HCT116 (cell line): ENCODE measurements at regions not wholly inside any gene's neighbourhood (a gene's known extent, or its start where the extent isn't known, plus 50 kb on each side); places are given as distances from the start of the nearest gene placed in this dataset.

Experiments used
- ATAC-seq: fragments of 200-7000 bp; cut with Tn5 transposase; 2 replicates; pipeline ENCODE4 v1.9.1; 2020; ENCODE audit warnings: mild to moderate bottlenecking, moderate library complexity
- BruUV-seq: library from RNA; stranded (reverse); fragments of 400-500 nt; replicated peaks from 2 replicates; lab custom pipeline; 2021; lab: Mats Ljungman, UMichigan
- CTCF ChIA-PET: fragments of 300-600 bp; sonication (Branson Sonifier 250); formaldehyde crosslinking; loops from one replicate; lab custom pipeline; 2021; ENCODE audit warnings: antibody characterized with exemption; lab: Charles Lee
- POLR2A ChIA-PET: fragments of 300-600, 350-600 bp; sonication (Branson Sonifier 250); formaldehyde crosslinking; loops from one replicate; lab custom pipeline; 2021; ENCODE audit warnings: antibody characterized with exemption; lab: Charles Lee
- RAD21 ChIA-PET, 2 experiments: fragments of 300-600 bp; sonication (Branson Sonifier 250); formaldehyde crosslinking; loops; one replicate each; lab custom pipeline; 2023; ENCODE audit warnings: low total read pairs in 2 of 2; ENCODE audit not compliant: uncharacterized antibody in 2 of 2, unreplicated experiment in 2 of 2, low non-redundant PET in 1 of 2; lab: Charles Lee
- DNase-seq: peaks from one replicate; pipeline ENCODE4 v3.0.0-alpha.2; 2010; ENCODE audit warnings: low read depth, low spot score
- H2AFZ ChIP-seq: fragments of 200-600 bp; shearing (Covaris generic), sonication (generic); 2 replicates; pipeline ENCODE4 v1.6.1; 2017; ENCODE audit warnings: low read depth, mixed run types, mixed read lengths, antibody characterized with exemption, low read length; ENCODE audit not compliant: poor library complexity, severe bottlenecking
- H3K27ac ChIP-seq: 2 replicates; pipeline ENCODE4 v1.5.1; 2012; ENCODE audit warnings: low read depth, low read length
- H3K27me3 ChIP-seq: fragments of 200-600 bp; sonication (generic); 2 replicates; pipeline ENCODE4 v1.6.1; 2016; ENCODE audit warnings: mixed run types, low read length, mixed read lengths; ENCODE audit not compliant: insufficient read depth
- H3K36me3 ChIP-seq, 2 experiments: fragments of 200-500 bp in 1 of 2; fragments of 200-600 bp in 1 of 2; sonication (Bioruptor generic) in 1 of 2; sonication (generic) in 1 of 2; 2 replicates each; pipeline versions ENCODE4 v1.5.1 to v1.6.1; 2014 to 2016; ENCODE audit warnings: low read length in 2 of 2, inconsistent platforms in 1 of 2, mixed read lengths in 1 of 2, mixed run types in 1 of 2; ENCODE audit not compliant: insufficient read depth in 2 of 2, control insufficient read depth in 1 of 2
- H3K4me1 ChIP-seq, 2 experiments: fragments of 200-600 bp in 1 of 2; sonication (generic) in 1 of 2; 2 replicates each; pipeline versions ENCODE4 v1.5.1 to v1.6.1; 2012 to 2017; ENCODE audit warnings: low read length in 2 of 2, inconsistent platforms in 1 of 2, mild to moderate bottlenecking in 1 of 2, mixed read lengths in 1 of 2, mixed run types in 1 of 2, moderate library complexity in 1 of 2; ENCODE audit not compliant: insufficient read depth in 2 of 2, control insufficient read depth in 1 of 2
- H3K4me2 ChIP-seq: fragments of 200-600 bp; sonication (generic); 2 replicates; pipeline ENCODE4 v1.6.1; 2017; ENCODE audit warnings: mixed run types, low read length, mixed read lengths
- H3K4me3 ChIP-seq, 2 experiments: fragments of 200-600 bp in 1 of 2; sonication (generic) in 1 of 2; replicated peaks in 1 of 2; 2 replicates each; pipeline ENCODE4 v1.5.1; 2011 to 2016; ENCODE audit warnings: low read length in 2 of 2, control low read depth in 1 of 2, low read depth in 1 of 2, mild to moderate bottlenecking in 1 of 2, mixed read lengths in 1 of 2, mixed run types in 1 of 2
- H3K79me2 ChIP-seq: fragments of 200-600 bp; sonication (generic); 2 replicates; pipeline ENCODE4 v1.6.1; 2017; ENCODE audit warnings: mild to moderate bottlenecking, mixed run types, low read length, moderate library complexity, mixed read lengths; ENCODE audit not compliant: insufficient read depth
- H3K9ac ChIP-seq: fragments of 200-600 bp; sonication (generic); 2 replicates; pipeline ENCODE4 v1.6.1; 2016; ENCODE audit warnings: low read length, mixed read lengths
- H3K9me2 ChIP-seq: fragments of 200-600 bp; sonication (generic), shearing (Covaris generic); 2 replicates; pipeline ENCODE4 v1.6.1; 2017; ENCODE audit warnings: mixed run types, mild to moderate bottlenecking, moderate library complexity; ENCODE audit not compliant: insufficient read depth
- H3K9me3 ChIP-seq, 2 experiments: fragments of 200-500 bp in 1 of 2; fragments of 200-600 bp in 1 of 2; sonication (Bioruptor generic) in 1 of 2; sonication (generic) in 1 of 2; 2 replicates each; pipeline ENCODE4 v1.6.1; 2014 to 2017; ENCODE audit warnings: low read length in 2 of 2, mixed read lengths in 2 of 2, inconsistent platforms in 1 of 2, low read depth in 1 of 2, mild to moderate bottlenecking in 1 of 2, mixed run types in 1 of 2, moderate library complexity in 1 of 2; ENCODE audit not compliant: control insufficient read depth in 1 of 2, insufficient read depth in 1 of 2
- H4K20me1 ChIP-seq: fragments of 200-600 bp; sonication (generic), shearing (Covaris generic); 2 replicates; pipeline ENCODE4 v1.6.1; 2017; ENCODE audit warnings: mixed run types, mild to moderate bottlenecking, moderate library complexity; ENCODE audit not compliant: insufficient read depth
- CBX3 ChIP-seq: IDR thresholded peaks from 2 replicates; pipeline ENCODE4 v1.6.1; 2012; ENCODE audit warnings: low read depth
- EGR1 ChIP-seq: IDR thresholded peaks from 2 replicates; pipeline ENCODE4 v1.6.1; 2012; ENCODE audit warnings: low read depth
- ELF1 ChIP-seq: IDR thresholded peaks from 2 replicates; pipeline ENCODE4 v1.6.1; 2012; ENCODE audit warnings: low read depth, borderline replicate concordance
- EZH2 ChIP-seq: fragments of 200-600 bp; sonication (generic); IDR thresholded peaks from 2 replicates; pipeline ENCODE4 v1.6.1; 2017; ENCODE audit warnings: antibody characterized with exemption, mixed run types
- EZH2phosphoT487 ChIP-seq: fragments of 200-600 bp; IDR thresholded peaks from 2 replicates; pipeline ENCODE4 v1.6.1; 2018; ENCODE audit warnings: antibody characterized with exemption, borderline replicate concordance
- FOSL1 ChIP-seq: IDR thresholded peaks from 2 replicates; pipeline ENCODE4 v1.6.1; 2012; ENCODE audit warnings: low read depth
- JUND ChIP-seq: IDR thresholded peaks from 2 replicates; pipeline ENCODE4 v1.6.1; 2012
- MAX ChIP-seq: IDR thresholded peaks from 2 replicates; pipeline ENCODE4 v1.6.1; 2012
- POLR2A ChIP-seq: IDR thresholded peaks from 2 replicates; pipeline ENCODE4 v1.7.0; 2011; ENCODE audit warnings: borderline replicate concordance; ENCODE audit not compliant: insufficient read depth, insufficient read length; ENCODE audit errors: extremely low read depth
- POLR2AphosphoS5 ChIP-seq: IDR thresholded peaks from 2 replicates; pipeline ENCODE4 v1.6.1; 2011; ENCODE audit warnings: mild to moderate bottlenecking, low read depth, low read length, moderate library complexity
- SP1 ChIP-seq: IDR thresholded peaks from 2 replicates; pipeline ENCODE4 v1.6.1; 2012; ENCODE audit warnings: low read depth
- SRF ChIP-seq: IDR thresholded peaks from 2 replicates; pipeline ENCODE4 v1.6.1; 2012; ENCODE audit warnings: low read depth
- YY1 ChIP-seq: IDR thresholded peaks from 2 replicates; pipeline ENCODE4 v1.6.1; 2011; ENCODE audit warnings: low read length, low read depth, moderate library complexity, mild to moderate bottlenecking; ENCODE audit not compliant: insufficient replicate concordance; ENCODE audit errors: extremely low read depth
- ZBTB33 ChIP-seq: IDR thresholded peaks from 2 replicates; pipeline ENCODE4 v1.6.1; 2011; ENCODE audit warnings: mild to moderate bottlenecking, low read length, moderate library complexity; ENCODE audit not compliant: insufficient replicate concordance; ENCODE audit errors: extremely low read depth
- ZFX ChIP-seq: fragments of 450-650 bp; IDR thresholded peaks from 2 replicates; pipeline ENCODE4 v1.6.1; 2017
- ZNF274 ChIP-seq: fragments of 200-500 bp; sonication (Bioruptor generic); IDR thresholded peaks from 2 replicates; pipeline ENCODE4 v1.6.1; 2014; ENCODE audit warnings: mild to moderate bottlenecking, low read depth, low read length, inconsistent platforms
- intact Hi-C: fragments of 100-400 bp; cut with micrococcal nuclease; formaldehyde crosslinking; loops from 2 replicates; pipeline ENCODE4 v1.10.0; 2022
- TF ChIP-seq, protein P1 (sequence below): IDR thresholded peaks from 2 replicates; pipeline ENCODE4 v1.6.1; 2012
- TF ChIP-seq, protein P2 (sequence below): IDR thresholded peaks from 2 replicates; pipeline ENCODE4 v1.6.1; 2012; ENCODE audit warnings: low read depth

DNA sequence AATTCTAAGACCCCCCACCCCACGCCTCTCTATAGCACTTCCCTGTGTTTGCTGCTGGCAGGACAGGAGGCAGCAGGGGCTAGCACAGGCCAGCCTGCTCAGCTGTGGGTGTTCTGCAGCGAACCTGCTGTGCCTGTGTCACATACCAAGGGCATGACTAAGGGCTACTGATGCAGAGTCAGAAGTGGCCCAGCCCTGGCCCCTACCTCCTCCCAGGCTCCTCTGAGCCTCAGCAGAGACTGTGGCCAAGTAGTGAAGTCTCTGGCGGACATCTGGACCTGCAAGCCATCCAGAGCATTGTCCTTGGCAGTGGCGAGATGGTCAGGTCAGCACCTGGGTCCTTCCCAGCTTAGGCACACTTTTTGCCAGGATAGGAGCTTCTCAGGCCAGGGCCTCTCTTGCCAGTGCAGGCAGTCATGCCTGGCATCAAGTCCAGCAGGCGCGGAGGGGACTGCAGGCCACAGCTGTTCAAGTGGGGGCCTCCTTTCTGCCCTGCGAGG lies 116.3 kb upstream of the RET start:
- Histone ChIP-seq H3K9me2 (no peaks in the 10 kb centered on the region), H3K27ac (no peak overlapping the region), H3K4me3 (no peak overlapping the region), H3K27me3 (no peaks in the 10 kb centered on the region), H3K9me3 (no peaks in the 10 kb centered on the region), H3K36me3 (no peaks in the 10 kb centered on the region), H2AFZ (no peak overlapping the region), H3K9ac (0 out of 2 replicates have a peak overlapping the region, but pooled peaks have one; percentile 28), H3K79me2 (no peaks in the 10 kb centered on the region), H3K4me1 (peaks cover 19 to 20% of the 10 kb centered on the region in 2 experiments), H4K20me1 (no peaks in the 10 kb centered on the region), H3K4me2 (peak overlapping the region; percentile 53)
- ChIA-PET CTCF (no interaction called here), POLR2A (interaction anchor here (1.4 kb wide), 1 partner anchor 10 kb away, joined by 4 read pairs; no protein-coding TSS in a partner anchor), RAD21 (no interaction called here)
- intact Hi-C loops = no loop called here
- DNase-seq = peak; percentile 40
- no peak for TF ChIP-seq ZNF274
- peak; percentile 85 for TF ChIP-seq CBX3
- TF ChIP-seq MAX = peak; percentile 16; the same call in 1 of the 2 replicates
- no peak for TF ChIP-seq POLR2A
- TF ChIP-seq POLR2AphosphoS5 = no peak
- TF ChIP-seq EZH2 = no peak
- 0 out of 2 replicates have a peak, but pooled peaks have one; percentile 33 for TF ChIP-seq SP1
- TF ChIP-seq EZH2phosphoT487 = no peak
- no peak for TF ChIP-seq EGR1
- TF ChIP-seq FOSL1 = peak; percentile 67
- no peak for TF ChIP-seq SRF
- no peak for TF ChIP-seq ZFX
- TF ChIP-seq, protein P1, sequence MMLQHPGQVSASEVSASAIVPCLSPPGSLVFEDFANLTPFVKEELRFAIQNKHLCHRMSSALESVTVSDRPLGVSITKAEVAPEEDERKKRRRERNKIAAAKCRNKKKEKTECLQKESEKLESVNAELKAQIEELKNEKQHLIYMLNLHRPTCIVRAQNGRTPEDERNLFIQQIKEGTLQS = no peak
- no peak for TF ChIP-seq YY1
- no peak for TF ChIP-seq ZBTB33
- TF ChIP-seq, protein P2, sequence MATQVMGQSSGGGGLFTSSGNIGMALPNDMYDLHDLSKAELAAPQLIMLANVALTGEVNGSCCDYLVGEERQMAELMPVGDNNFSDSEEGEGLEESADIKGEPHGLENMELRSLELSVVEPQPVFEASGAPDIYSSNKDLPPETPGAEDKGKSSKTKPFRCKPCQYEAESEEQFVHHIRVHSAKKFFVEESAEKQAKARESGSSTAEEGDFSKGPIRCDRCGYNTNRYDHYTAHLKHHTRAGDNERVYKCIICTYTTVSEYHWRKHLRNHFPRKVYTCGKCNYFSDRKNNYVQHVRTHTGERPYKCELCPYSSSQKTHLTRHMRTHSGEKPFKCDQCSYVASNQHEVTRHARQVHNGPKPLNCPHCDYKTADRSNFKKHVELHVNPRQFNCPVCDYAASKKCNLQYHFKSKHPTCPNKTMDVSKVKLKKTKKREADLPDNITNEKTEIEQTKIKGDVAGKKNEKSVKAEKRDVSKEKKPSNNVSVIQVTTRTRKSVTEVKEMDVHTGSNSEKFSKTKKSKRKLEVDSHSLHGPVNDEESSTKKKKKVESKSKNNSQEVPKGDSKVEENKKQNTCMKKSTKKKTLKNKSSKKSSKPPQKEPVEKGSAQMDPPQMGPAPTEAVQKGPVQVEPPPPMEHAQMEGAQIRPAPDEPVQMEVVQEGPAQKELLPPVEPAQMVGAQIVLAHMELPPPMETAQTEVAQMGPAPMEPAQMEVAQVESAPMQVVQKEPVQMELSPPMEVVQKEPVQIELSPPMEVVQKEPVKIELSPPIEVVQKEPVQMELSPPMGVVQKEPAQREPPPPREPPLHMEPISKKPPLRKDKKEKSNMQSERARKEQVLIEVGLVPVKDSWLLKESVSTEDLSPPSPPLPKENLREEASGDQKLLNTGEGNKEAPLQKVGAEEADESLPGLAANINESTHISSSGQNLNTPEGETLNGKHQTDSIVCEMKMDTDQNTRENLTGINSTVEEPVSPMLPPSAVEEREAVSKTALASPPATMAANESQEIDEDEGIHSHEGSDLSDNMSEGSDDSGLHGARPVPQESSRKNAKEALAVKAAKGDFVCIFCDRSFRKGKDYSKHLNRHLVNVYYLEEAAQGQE = no peak
- peak; percentile 69 for TF ChIP-seq JUND
- no peak for TF ChIP-seq ELF1
- peak; percentile 98 for ATAC-seq
- no TSS peak for BruUV-seq
